ENCODE measurements at regions not wholly inside any gene's neighbourhood (a gene's known extent, or its start where the extent isn't known, plus 50 kb on each side); places are given as distances from the start of the nearest gene placed in this dataset.

DNA sequence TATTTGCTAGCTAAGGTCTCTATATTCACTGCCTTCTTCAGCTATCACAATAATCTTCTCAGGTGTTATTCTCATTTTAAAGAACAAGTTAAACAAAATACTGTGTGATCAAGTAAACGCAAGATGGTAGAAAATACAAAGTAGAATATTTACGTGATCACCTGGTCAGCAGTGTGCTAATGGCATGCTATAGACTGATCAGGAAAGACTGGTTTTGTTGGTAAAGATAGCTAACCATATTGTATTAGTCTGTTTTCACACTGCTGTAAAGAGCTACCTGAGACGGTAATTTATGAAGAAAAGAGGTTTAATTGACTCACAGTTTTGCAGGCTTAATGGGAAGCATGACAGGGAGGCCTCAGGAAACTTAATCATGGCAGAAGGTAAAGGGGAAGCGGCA lies 50.4 kb downstream of the ZBTB38 start:
- TF ChIP-seq, protein P1, sequence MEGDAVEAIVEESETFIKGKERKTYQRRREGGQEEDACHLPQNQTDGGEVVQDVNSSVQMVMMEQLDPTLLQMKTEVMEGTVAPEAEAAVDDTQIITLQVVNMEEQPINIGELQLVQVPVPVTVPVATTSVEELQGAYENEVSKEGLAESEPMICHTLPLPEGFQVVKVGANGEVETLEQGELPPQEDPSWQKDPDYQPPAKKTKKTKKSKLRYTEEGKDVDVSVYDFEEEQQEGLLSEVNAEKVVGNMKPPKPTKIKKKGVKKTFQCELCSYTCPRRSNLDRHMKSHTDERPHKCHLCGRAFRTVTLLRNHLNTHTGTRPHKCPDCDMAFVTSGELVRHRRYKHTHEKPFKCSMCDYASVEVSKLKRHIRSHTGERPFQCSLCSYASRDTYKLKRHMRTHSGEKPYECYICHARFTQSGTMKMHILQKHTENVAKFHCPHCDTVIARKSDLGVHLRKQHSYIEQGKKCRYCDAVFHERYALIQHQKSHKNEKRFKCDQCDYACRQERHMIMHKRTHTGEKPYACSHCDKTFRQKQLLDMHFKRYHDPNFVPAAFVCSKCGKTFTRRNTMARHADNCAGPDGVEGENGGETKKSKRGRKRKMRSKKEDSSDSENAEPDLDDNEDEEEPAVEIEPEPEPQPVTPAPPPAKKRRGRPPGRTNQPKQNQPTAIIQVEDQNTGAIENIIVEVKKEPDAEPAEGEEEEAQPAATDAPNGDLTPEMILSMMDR (IDR thresholded peaks at IDR 0.05): no peak
- no peak for TF ChIP-seq POLR2A (IDR thresholded peaks at IDR 0.05)
